CD14-positive monocyte (primary cell): ENCODE measurements at regions not wholly inside any gene's neighbourhood (a gene's known extent, or its start where the extent isn't known, plus 50 kb on each side); places are given as distances from the start of the nearest gene placed in this dataset.

Experiments
- DNase-seq, 3 donors: peaks; one replicate each; pipeline ENCODE4 v3.0.0-alpha.2; 2011 to 2022
- H2AFZ ChIP-seq: 2 replicates; pipeline ENCODE4 v1.6.0; 2012; ENCODE audit warnings: mild to moderate bottlenecking, low read depth, low read length, inconsistent platforms; ENCODE audit not compliant: insufficient read depth, poor library complexity, severe bottlenecking
- H3K27ac ChIP-seq, 2 donors: 1 replicate in 1 of 2; 2 replicates in 1 of 2; pipeline ENCODE4 v1.5.1; 2012 to 2013; ENCODE audit warnings: low read length in 2 of 2, control low read depth in 1 of 2, inconsistent platforms in 1 of 2, low read depth in 1 of 2, mild to moderate bottlenecking in 1 of 2
- H3K27me3 ChIP-seq, 2 donors: one replicate each; pipeline versions ENCODE4 v1.6.0 to v1.6.1; 2011 to 2013; ENCODE audit warnings: low read length in 2 of 2; ENCODE audit not compliant: control insufficient read depth in 2 of 2, insufficient read depth in 2 of 2
- H3K36me3 ChIP-seq, 2 donors: replicated peaks in 1 of 2; 1 replicate in 1 of 2; 2 replicates in 1 of 2; pipeline versions ENCODE4 v1.5.1 to v1.6.1; 2012 to 2013; ENCODE audit warnings: low read length in 2 of 2, control low read depth in 1 of 2, inconsistent platforms in 1 of 2, mild to moderate bottlenecking in 1 of 2; ENCODE audit not compliant: insufficient read depth in 2 of 2, control insufficient read depth in 1 of 2
- H3K4me1 ChIP-seq, 2 donors: 1 replicate in 1 of 2; 2 replicates in 1 of 2; pipeline versions ENCODE4 v1.5.1 to v1.6.1; 2012 to 2013; ENCODE audit warnings: low read length in 2 of 2, control low read depth in 1 of 2, inconsistent platforms in 1 of 2, mild to moderate bottlenecking in 1 of 2, moderate library complexity in 1 of 2; ENCODE audit not compliant: insufficient read depth in 2 of 2, control insufficient read depth in 1 of 2
- H3K4me2 ChIP-seq: replicated peaks from 2 replicates; pipeline ENCODE3; 2012; ENCODE audit warnings: low read length, moderate library complexity, mild to moderate bottlenecking; ENCODE audit not compliant: poor library complexity, severe bottlenecking; ENCODE audit errors: extremely low read depth
- H3K4me3 ChIP-seq, 3 experiments: fragments of 200-600 bp in 1 of 3; sonication (generic) in 1 of 3; replicated peaks in 1 of 3; 1 replicate in 2 of 3; 2 replicates in 1 of 3; pipeline ENCODE4 v1.5.1; 2011 to 2013; ENCODE audit warnings: low read length in 3 of 3, mild to moderate bottlenecking in 3 of 3, control low read depth in 2 of 3, low read depth in 2 of 3, inconsistent platforms in 1 of 3, moderate library complexity in 1 of 3
- H3K79me2 ChIP-seq: 2 replicates; pipeline ENCODE4 v1.6.0; 2012; ENCODE audit warnings: mild to moderate bottlenecking, control low read depth, inconsistent platforms, low read length, moderate library complexity; ENCODE audit not compliant: insufficient read depth
- H3K9ac ChIP-seq: 2 replicates; pipeline ENCODE4 v1.6.0; 2017; ENCODE audit warnings: low read length, mild to moderate bottlenecking; ENCODE audit not compliant: insufficient read depth, poor library complexity, severe bottlenecking
- H3K9me3 ChIP-seq, 2 donors: replicated peaks in 1 of 2; 1 replicate in 1 of 2; 2 replicates in 1 of 2; pipeline versions ENCODE4 v1.5.1 to v1.6.1; 2012 to 2013; ENCODE audit warnings: low read length in 2 of 2, control low read depth in 1 of 2; ENCODE audit not compliant: control insufficient read depth in 1 of 2, insufficient read depth in 1 of 2
- H4K20me1 ChIP-seq: 2 replicates; pipeline ENCODE4 v1.6.0; 2012; ENCODE audit warnings: mild to moderate bottlenecking, low read length, control low read depth, moderate library complexity; ENCODE audit not compliant: insufficient read depth
- H3K27ac Mint-ChIP-seq, 7 donors: one replicate each; pipeline ENCODE4 v1.8.0; 2020; ENCODE audit warnings: mild to moderate bottlenecking in 7 of 7, mixed read lengths in 7 of 7, moderate library complexity in 6 of 7, inconsistent platforms in 2 of 7
- H3K27me3 Mint-ChIP-seq, 3 donors: one replicate each; pipeline ENCODE4 v1.8.0; 2021 to 2022; ENCODE audit warnings: low read depth in 3 of 3, mild to moderate bottlenecking in 3 of 3, mixed read lengths in 3 of 3, moderate library complexity in 3 of 3, inconsistent platforms in 1 of 3
- H3K36me3 Mint-ChIP-seq, 2 donors: one replicate each; pipeline ENCODE4 v1.8.0; 2020; ENCODE audit warnings: mixed read lengths in 2 of 2, inconsistent platforms in 1 of 2, mild to moderate bottlenecking in 1 of 2
- H3K4me1 Mint-ChIP-seq: one replicate; pipeline ENCODE4 v1.8.0; 2020; ENCODE audit warnings: mild to moderate bottlenecking, mixed read lengths
- H3K4me3 Mint-ChIP-seq, 2 donors: one replicate each; pipeline ENCODE4 v1.8.0; 2020; ENCODE audit warnings: mild to moderate bottlenecking in 2 of 2, mixed read lengths in 2 of 2, moderate library complexity in 1 of 2
- H3K9me3 Mint-ChIP-seq, 7 donors: one replicate each; pipeline ENCODE4 v1.8.0; 2020 to 2022; ENCODE audit warnings: mixed read lengths in 7 of 7, mild to moderate bottlenecking in 6 of 7, moderate library complexity in 6 of 7, inconsistent platforms in 2 of 7
- WGBS: methylation state at CpG from one replicate; pipeline ENCODE4 v1.1.5; 2013; ENCODE audit warnings: missing lambda C conversion rate; ENCODE audit not compliant: insufficient coverage; 5-methylcytosine and 5-hydroxymethylcytosine counted together
- intact Hi-C, 2 donors: fragments of 100-400 bp; cut with micrococcal nuclease; formaldehyde crosslinking; loops; one replicate each; pipeline versions ENCODE4 v1.15.0 to v1.15.1; 2023
- TF ChIP-seq, protein P1 (sequence below): fragments of 200-600 bp; IDR thresholded peaks from one replicate; pipeline ENCODE4 v1.8.0; 2022; ENCODE audit warnings: antibody characterized with exemption, mild to moderate bottlenecking

DNA sequence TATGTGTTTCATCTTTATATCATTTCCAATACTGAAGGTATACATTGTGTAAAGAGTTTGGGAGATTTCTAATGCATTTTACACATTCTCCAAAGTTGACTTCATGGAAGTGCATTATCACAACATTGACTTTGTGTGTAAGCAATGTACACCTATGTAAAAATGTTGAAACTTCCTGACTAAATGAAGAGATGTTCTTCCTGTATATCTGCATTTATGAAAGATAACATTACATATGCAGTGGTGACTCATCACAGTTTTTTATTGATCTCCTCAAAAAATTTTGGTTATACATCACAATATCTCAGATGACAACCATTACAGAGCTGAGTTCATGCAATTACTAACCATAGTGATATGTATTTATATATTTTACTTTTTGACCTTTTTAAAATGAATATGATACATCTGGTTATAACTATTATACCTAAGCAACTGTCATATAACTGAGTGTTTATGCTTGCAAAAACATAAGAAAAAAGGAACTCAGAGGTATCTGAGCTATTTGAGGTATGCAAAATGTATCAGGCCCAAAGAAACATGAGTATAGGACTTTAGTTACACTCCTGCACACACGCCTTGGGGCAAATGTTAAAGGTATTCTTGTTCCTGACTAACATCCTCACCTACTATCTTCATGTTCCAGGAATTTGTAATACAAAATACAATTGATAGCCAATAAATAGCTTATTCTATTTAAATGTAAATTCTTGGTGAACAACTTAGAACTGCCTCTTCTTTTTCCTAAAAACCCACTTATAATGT is 88.2 kb upstream of the OLFM3 start:
- Histone ChIP-seq H3K9ac (no peak overlapping the region), H3K27ac (no peak overlapping the region), H4K20me1 (no peaks in the 10 kb centered on the region), H3K4me1 (no peaks in the 10 kb centered on the region), H3K79me2 (no peaks in the 10 kb centered on the region), H3K27me3 (no peaks in the 10 kb centered on the region), H3K36me3 (no peaks in the 10 kb centered on the region), H2AFZ (no peak overlapping the region), H3K4me2 (no peak overlapping the region), H3K4me3 (no peak overlapping the region), H3K9me3 (peaks cover 8 to 9% of the 10 kb centered on the region in 2 donors)
- intact Hi-C loops: no loop called here
- WGBS: no CpG with 5 or more reads among the region's 1 CpG
- TF ChIP-seq, protein P1, sequence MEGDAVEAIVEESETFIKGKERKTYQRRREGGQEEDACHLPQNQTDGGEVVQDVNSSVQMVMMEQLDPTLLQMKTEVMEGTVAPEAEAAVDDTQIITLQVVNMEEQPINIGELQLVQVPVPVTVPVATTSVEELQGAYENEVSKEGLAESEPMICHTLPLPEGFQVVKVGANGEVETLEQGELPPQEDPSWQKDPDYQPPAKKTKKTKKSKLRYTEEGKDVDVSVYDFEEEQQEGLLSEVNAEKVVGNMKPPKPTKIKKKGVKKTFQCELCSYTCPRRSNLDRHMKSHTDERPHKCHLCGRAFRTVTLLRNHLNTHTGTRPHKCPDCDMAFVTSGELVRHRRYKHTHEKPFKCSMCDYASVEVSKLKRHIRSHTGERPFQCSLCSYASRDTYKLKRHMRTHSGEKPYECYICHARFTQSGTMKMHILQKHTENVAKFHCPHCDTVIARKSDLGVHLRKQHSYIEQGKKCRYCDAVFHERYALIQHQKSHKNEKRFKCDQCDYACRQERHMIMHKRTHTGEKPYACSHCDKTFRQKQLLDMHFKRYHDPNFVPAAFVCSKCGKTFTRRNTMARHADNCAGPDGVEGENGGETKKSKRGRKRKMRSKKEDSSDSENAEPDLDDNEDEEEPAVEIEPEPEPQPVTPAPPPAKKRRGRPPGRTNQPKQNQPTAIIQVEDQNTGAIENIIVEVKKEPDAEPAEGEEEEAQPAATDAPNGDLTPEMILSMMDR: no peak
- Mint-ChIP-seq H3K4me3 (no peak overlapping the region), H3K36me3 (no peaks in the 10 kb centered on the region), H3K9me3 (peaks cover 0 to 11% (median 6%) of the 10 kb centered on the region in 7 donors), H3K4me1 (no peaks in the 10 kb centered on the region), H3K27me3 (peaks cover 0 to 2% (median 1%) of the 10 kb centered on the region in 3 donors), H3K27ac (no peak overlapping the region)
- DNase-seq: no peak

DNA sequence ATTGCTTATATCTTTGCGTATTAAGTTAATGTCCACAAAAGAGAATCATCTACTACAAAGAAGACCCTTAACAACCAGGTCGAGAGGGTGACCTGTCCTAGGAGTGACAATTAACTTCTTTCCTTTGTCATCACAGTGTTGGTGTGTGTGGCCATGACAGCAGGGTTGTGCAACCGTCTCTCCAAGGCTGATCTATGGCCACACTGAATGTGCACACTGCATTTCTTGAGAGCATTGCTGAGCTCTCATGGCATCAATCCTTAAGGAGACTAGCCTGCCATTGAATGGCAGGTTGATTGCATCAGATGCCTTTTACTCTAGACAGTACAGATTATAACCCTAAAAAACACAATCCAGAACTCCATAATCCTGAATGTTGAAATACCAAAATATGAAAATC is 86.5 kb upstream of the OLFM3 start:
- H3K27ac Mint-ChIP-seq: no peak overlapping the region
- H3K27me3 Mint-ChIP-seq: peaks cover 0 to 2% (median 1%) of the 10 kb centered on the region in 3 donors
- H4K20me1 ChIP-seq: no peaks in the 10 kb centered on the region
- 80% methylated on average over 1 of the region's 3 CpGs for WGBS
- peaks cover 7 to 9% of the 10 kb centered on the region in 2 donors for H3K9me3 ChIP-seq
- intact Hi-C loops: no loop called here
- no peaks in the 10 kb centered on the region for H3K36me3 Mint-ChIP-seq
- no peak overlapping the region for H3K27ac ChIP-seq
- no peak overlapping the region for H2AFZ ChIP-seq
- no peaks in the 10 kb centered on the region for H3K4me1 Mint-ChIP-seq
- H3K79me2 ChIP-seq: no peaks in the 10 kb centered on the region
- peaks cover 0 to 11% (median 6%) of the 10 kb centered on the region in 7 donors for H3K9me3 Mint-ChIP-seq
- no peaks in the 10 kb centered on the region for H3K36me3 ChIP-seq
- H3K4me3 Mint-ChIP-seq: no peak overlapping the region
- no peaks in the 10 kb centered on the region for H3K4me1 ChIP-seq
- no peak overlapping the region for H3K4me2 ChIP-seq
- no peak overlapping the region for H3K4me3 ChIP-seq
- TF ChIP-seq, protein P1: no peak
- DNase-seq: no peak
- H3K27me3 ChIP-seq: no peaks in the 10 kb centered on the region
- H3K9ac ChIP-seq: no peak overlapping the region
